ENCODE measurements at regions not wholly inside any gene's neighbourhood (a gene's known extent, or its start where the extent isn't known, plus 50 kb on each side); places are given as distances from the start of the nearest gene placed in this dataset.

GRCh38 chr1:209160230-209160629 lies 423.3 kb upstream of the CAMK1G start:
- no peak overlapping the region for H3K9ac ChIP-seq (ENCODE audit: low read length)
- no peaks in the 10 kb centered on the region for H3K4me1 ChIP-seq (ENCODE audit: low read length)
- no peaks in the 10 kb centered on the region for H4K20me1 ChIP-seq (ENCODE audit: insufficient read depth, low read length)
- H3F3A ChIP-seq (ENCODE audit: insufficient read depth, low read length) = no peaks in the 10 kb centered on the region
- no peak for DNase-seq
- H3K4me2 ChIP-seq (ENCODE audit: low read depth, low read length) = no peak overlapping the region
- no peak overlapping the region for H3K27ac ChIP-seq (ENCODE audit: low read length)
- H3K79me2 ChIP-seq (ENCODE audit: low read length) = no peaks in the 10 kb centered on the region
- no peaks in the 10 kb centered on the region for H3K36me3 ChIP-seq (replicated peaks; ENCODE audit: insufficient read depth, low read length)
- no peak overlapping the region for H3K4me3 ChIP-seq (ENCODE audit: low read length)
- TF ChIP-seq EZH2phosphoT487 (IDR thresholded peaks at IDR 0.05; ENCODE audit: low read length) (no peak), EZH2 (optimal IDR thresholded peaks at IDR 0.05; ENCODE audit: low read depth, low read length) (no peak)
- TF ChIP-seq, protein P1, sequence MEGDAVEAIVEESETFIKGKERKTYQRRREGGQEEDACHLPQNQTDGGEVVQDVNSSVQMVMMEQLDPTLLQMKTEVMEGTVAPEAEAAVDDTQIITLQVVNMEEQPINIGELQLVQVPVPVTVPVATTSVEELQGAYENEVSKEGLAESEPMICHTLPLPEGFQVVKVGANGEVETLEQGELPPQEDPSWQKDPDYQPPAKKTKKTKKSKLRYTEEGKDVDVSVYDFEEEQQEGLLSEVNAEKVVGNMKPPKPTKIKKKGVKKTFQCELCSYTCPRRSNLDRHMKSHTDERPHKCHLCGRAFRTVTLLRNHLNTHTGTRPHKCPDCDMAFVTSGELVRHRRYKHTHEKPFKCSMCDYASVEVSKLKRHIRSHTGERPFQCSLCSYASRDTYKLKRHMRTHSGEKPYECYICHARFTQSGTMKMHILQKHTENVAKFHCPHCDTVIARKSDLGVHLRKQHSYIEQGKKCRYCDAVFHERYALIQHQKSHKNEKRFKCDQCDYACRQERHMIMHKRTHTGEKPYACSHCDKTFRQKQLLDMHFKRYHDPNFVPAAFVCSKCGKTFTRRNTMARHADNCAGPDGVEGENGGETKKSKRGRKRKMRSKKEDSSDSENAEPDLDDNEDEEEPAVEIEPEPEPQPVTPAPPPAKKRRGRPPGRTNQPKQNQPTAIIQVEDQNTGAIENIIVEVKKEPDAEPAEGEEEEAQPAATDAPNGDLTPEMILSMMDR (IDR thresholded peaks at IDR 0.05; ENCODE audit: low read length) = no peak
- no peaks in the 10 kb centered on the region for H3K9me2 ChIP-seq (replicated peaks; ENCODE audit: insufficient read depth, low read length)
- no peaks in the 10 kb centered on the region for H3K27me3 ChIP-seq (replicated peaks; ENCODE audit: insufficient read depth, low read length)
- no peak overlapping the region for H2AFZ ChIP-seq (ENCODE audit: low read length)
- no peaks in the 10 kb centered on the region for H3K9me3 ChIP-seq (replicated peaks; ENCODE audit: insufficient read depth, low read length)

- H3K79me2 ChIP-seq (ENCODE audit: low read length) = no peaks in the 10 kb centered on the region
These were observed 420.9 kb upstream of the CAMK1G start for GRCh38 chr1:209162651-209163050.

DNA sequence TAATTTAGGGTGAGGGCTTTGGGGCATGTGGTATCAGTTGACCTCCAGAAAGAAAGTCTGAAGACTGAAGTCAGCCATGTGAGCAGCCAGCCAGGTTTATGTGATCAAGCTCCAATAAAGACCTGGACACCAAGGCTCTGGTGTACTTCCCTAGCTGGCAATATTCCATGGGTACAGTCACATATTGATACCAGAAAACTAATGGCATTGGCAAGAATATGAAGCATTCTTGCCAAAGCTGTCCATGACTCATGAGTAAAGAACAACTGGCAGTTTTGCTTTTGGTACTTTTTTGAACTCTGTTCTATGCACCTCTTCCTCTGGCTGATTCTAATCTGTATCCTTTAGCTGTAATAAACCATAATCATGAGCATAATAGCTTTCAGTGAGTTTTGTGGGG lies 415.3 kb upstream of the CAMK1G start:
- no peak overlapping the region for H3K4me3 ChIP-seq (ENCODE audit: low read length)
- no peak overlapping the region for H3K4me2 ChIP-seq (ENCODE audit: low read depth, low read length)
- no peak for TF ChIP-seq EZH2 (optimal IDR thresholded peaks at IDR 0.05; ENCODE audit: low read depth, low read length)
- H3K79me2 ChIP-seq (ENCODE audit: low read length) = no peaks in the 10 kb centered on the region
- no peaks in the 10 kb centered on the region for H3K9me2 ChIP-seq (replicated peaks; ENCODE audit: insufficient read depth, low read length)
- H3F3A ChIP-seq (ENCODE audit: insufficient read depth, low read length) = no peaks in the 10 kb centered on the region
- no peaks in the 10 kb centered on the region for H4K20me1 ChIP-seq (ENCODE audit: insufficient read depth, low read length)
- no peaks in the 10 kb centered on the region for H3K36me3 ChIP-seq (replicated peaks; ENCODE audit: insufficient read depth, low read length)
- no peaks in the 10 kb centered on the region for H3K27me3 ChIP-seq (replicated peaks; ENCODE audit: insufficient read depth, low read length)
- no peaks in the 10 kb centered on the region for H3K4me1 ChIP-seq (ENCODE audit: low read length)
- DNase-seq = no peak
- H3K9ac ChIP-seq (ENCODE audit: low read length) = no peak overlapping the region
- H3K9me3 ChIP-seq (replicated peaks; ENCODE audit: insufficient read depth, low read length) = no peaks in the 10 kb centered on the region
- no peak overlapping the region for H3K27ac ChIP-seq (ENCODE audit: low read length)
- no peak overlapping the region for H2AFZ ChIP-seq (ENCODE audit: low read length)

More at GRCh38 chr1:209162651-209163050, 420.9 kb upstream of the CAMK1G start:
- no peaks in the 10 kb centered on the region for H3K9me3 ChIP-seq (replicated peaks; ENCODE audit: insufficient read depth, low read length)
- H3F3A ChIP-seq (ENCODE audit: insufficient read depth, low read length) = no peaks in the 10 kb centered on the region
- TF ChIP-seq EZH2phosphoT487 (IDR thresholded peaks at IDR 0.05; ENCODE audit: low read length) (no peak), EZH2 (optimal IDR thresholded peaks at IDR 0.05; ENCODE audit: low read depth, low read length) (no peak)
- TF ChIP-seq, protein P1 (IDR thresholded peaks at IDR 0.05; ENCODE audit: low read length) = no peak
- DNase-seq = no peak
- no peak overlapping the region for H3K9ac ChIP-seq (ENCODE audit: low read length)
- no peaks in the 10 kb centered on the region for H4K20me1 ChIP-seq (ENCODE audit: insufficient read depth, low read length)
- H3K9me2 ChIP-seq (replicated peaks; ENCODE audit: insufficient read depth, low read length) = no peaks in the 10 kb centered on the region
- no peak overlapping the region for H3K27ac ChIP-seq (ENCODE audit: low read length)
- no peaks in the 10 kb centered on the region for H3K36me3 ChIP-seq (replicated peaks; ENCODE audit: insufficient read depth, low read length)
- no peak overlapping the region for H3K4me2 ChIP-seq (ENCODE audit: low read depth, low read length)
- no peak overlapping the region for H2AFZ ChIP-seq (ENCODE audit: low read length)
- H3K27me3 ChIP-seq (replicated peaks; ENCODE audit: insufficient read depth, low read length) = no peaks in the 10 kb centered on the region
- no peaks in the 10 kb centered on the region for H3K4me1 ChIP-seq (ENCODE audit: low read length)
- H3K4me3 ChIP-seq (ENCODE audit: low read length) = no peak overlapping the region

GRCh38 chr1:209171151-209171550 lies 412.4 kb upstream of the CAMK1G start:
- no peaks in the 10 kb centered on the region for H3K9me2 ChIP-seq (replicated peaks; ENCODE audit: insufficient read depth, low read length)
- H3K9me3 ChIP-seq (replicated peaks; ENCODE audit: insufficient read depth, low read length) = no peaks in the 10 kb centered on the region

More at GRCh38 chr1:209171151-209171550, 412.4 kb upstream of the CAMK1G start:
- no peak for DNase-seq
- Histone ChIP-seq H3K27ac (ENCODE audit: low read length) (no peak overlapping the region), H3F3A (ENCODE audit: insufficient read depth, low read length) (no peaks in the 10 kb centered on the region), H3K9ac (ENCODE audit: low read length) (no peak overlapping the region), H3K27me3 (replicated peaks; ENCODE audit: insufficient read depth, low read length) (no peaks in the 10 kb centered on the region), H3K4me3 (ENCODE audit: low read length) (no peak overlapping the region), H3K79me2 (ENCODE audit: low read length) (no peaks in the 10 kb centered on the region), H3K36me3 (replicated peaks; ENCODE audit: insufficient read depth, low read length) (no peaks in the 10 kb centered on the region), H4K20me1 (ENCODE audit: insufficient read depth, low read length) (no peaks in the 10 kb centered on the region), H2AFZ (ENCODE audit: low read length) (no peak overlapping the region), H3K4me2 (ENCODE audit: low read depth, low read length) (no peak overlapping the region), H3K4me1 (ENCODE audit: low read length) (no peaks in the 10 kb centered on the region)
- TF ChIP-seq EZH2 (optimal IDR thresholded peaks at IDR 0.05; ENCODE audit: low read depth, low read length) = no peak
- TF ChIP-seq, protein P1 (IDR thresholded peaks at IDR 0.05; ENCODE audit: low read length) = no peak

Data from MM.1S (cell line).